PFSK-1 (cell line): ENCODE measurements at regions not wholly inside any gene's neighbourhood (a gene's known extent, or its start where the extent isn't known, plus 50 kb on each side); places are given as distances from the start of the nearest gene placed in this dataset.

Experiments used
- POLR2AphosphoS5 ChIP-seq: IDR thresholded peaks from 2 replicates; pipeline ENCODE4 v1.6.1; 2012; ENCODE audit warnings: low read depth, mild to moderate bottlenecking, control low read depth, low read length, moderate library complexity
- REST ChIP-seq, 2 experiments: IDR thresholded peaks; 2 replicates each; pipeline versions ENCODE4 v1.6.1 to v1.8.0; 2011 to 2012; ENCODE audit warnings: low read depth in 2 of 2, low read length in 2 of 2, control low read depth in 1 of 2, inconsistent platforms in 1 of 2, mild to moderate bottlenecking in 1 of 2, moderate library complexity in 1 of 2; ENCODE audit not compliant: insufficient read depth in 1 of 2

- TF ChIP-seq POLR2AphosphoS5: no peak
- no peak for TF ChIP-seq REST (IDR thresholded peaks at IDR 0.05; ENCODE audit: insufficient read depth in 1 of 2, low read depth in 2 of 2, low read length in 2 of 2)
Observed at GRCh38 chr3:159654183-159655134, 334.2 kb upstream of the IL12A start.
